K562 (cell line): ENCODE measurements at regions not wholly inside any gene's neighbourhood (a gene's known extent, or its start where the extent isn't known, plus 50 kb on each side); places are given as distances from the start of the nearest gene placed in this dataset.

Experiments
- CAMTA2 ChIP-seq: fragments of 250-450 bp; sonication (Bioruptor Pico); conservative IDR thresholded peaks from 2 replicates; pipeline ENCODE4 v1.5.1; 2022
- FOXJ3 ChIP-seq: sonication (generic); formaldehyde crosslinking; IDR thresholded peaks from 2 replicates; pipeline ENCODE4 v1.4.0; 2020; ENCODE audit warnings: mild to moderate bottlenecking, missing genetic modification reagents
- TEAD4 ChIP-seq, 2 experiments: sonication (generic) in 1 of 2; formaldehyde crosslinking in 1 of 2; IDR thresholded peaks; 2 replicates each; pipeline versions ENCODE4 v1.6.1 to v1.8.0; 2012 to 2022; ENCODE audit warnings: borderline replicate concordance in 1 of 2, inconsistent platforms in 1 of 2, low read length in 1 of 2, mild to moderate bottlenecking in 1 of 2, missing genetic modification reagents in 1 of 2
- TF ChIP-seq, protein P1 (sequence below): fragments of 450-650 bp; IDR thresholded peaks from 2 replicates; pipeline ENCODE4 v1.6.1; 2016; ENCODE audit warnings: borderline replicate concordance
- TF ChIP-seq, protein P2 (sequence below): sonication (generic); formaldehyde crosslinking; IDR thresholded peaks from 2 replicates; pipeline ENCODE4 v1.8.0; 2023; ENCODE audit warnings: mild to moderate bottlenecking, missing genetic modification reagents

DNA sequence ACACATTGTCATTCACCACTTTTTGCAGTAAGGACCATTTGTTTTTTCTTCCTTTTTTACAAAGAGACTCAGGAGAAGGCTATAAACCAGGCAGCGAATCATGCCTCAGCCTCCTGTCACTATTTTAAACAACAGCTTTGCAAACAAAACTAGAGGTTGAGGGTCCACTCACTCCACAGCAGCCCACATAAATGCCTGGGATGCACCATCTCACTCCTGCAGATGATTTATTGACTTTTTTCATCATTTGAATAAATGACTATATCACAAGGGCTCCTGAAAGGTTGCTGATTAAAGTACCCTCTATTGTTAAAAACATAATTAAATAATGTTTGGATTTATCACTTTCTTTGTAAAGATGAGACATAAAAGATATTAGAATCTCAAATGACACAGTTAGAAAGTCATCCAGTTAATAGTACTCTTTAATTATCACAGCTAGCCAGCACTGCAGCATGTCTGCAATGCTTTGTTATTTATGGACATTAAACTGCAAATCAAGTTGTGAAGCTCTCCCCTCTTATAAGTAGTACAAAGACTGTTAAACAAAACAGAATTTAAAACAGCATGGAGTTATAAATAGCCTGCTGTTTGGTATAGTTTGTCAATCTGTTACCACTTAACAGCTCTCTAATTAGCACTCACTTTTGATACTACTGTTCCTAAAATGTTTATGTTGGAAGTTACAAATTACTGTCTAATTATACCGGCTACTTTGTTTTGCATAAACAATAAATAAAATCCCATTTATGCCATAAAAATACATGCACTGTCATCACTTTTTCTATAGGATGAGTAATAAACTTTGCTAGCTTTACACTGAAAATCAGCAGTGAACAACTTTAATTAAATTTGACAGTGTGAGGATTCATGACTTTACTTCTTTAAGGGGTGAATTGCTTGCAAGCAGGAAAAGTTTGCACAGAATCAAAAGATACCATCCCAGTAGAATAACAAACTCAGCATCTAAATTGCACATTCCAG is 853.2 kb downstream of the UQCRFS1 start (continued):
- TF ChIP-seq, protein P1, sequence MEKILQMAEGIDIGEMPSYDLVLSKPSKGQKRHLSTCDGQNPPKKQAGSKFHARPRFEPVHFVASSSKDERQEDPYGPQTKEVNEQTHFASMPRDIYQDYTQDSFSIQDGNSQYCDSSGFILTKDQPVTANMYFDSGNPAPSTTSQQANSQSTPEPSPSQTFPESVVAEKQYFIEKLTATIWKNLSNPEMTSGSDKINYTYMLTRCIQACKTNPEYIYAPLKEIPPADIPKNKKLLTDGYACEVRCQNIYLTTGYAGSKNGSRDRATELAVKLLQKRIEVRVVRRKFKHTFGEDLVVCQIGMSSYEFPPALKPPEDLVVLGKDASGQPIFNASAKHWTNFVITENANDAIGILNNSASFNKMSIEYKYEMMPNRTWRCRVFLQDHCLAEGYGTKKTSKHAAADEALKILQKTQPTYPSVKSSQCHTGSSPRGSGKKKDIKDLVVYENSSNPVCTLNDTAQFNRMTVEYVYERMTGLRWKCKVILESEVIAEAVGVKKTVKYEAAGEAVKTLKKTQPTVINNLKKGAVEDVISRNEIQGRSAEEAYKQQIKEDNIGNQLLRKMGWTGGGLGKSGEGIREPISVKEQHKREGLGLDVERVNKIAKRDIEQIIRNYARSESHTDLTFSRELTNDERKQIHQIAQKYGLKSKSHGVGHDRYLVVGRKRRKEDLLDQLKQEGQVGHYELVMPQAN = no peak
- TF ChIP-seq FOXJ3 (CRISPR knock-in tag) (no peak), CAMTA2 (no peak), TEAD4 (IDR thresholded peaks at IDR 0.05; ENCODE audit: low read length) (no peak), TEAD4 (CRISPR knock-in tag; IDR thresholded peaks at IDR 0.05; ENCODE audit: borderline replicate concordance) (no peak)
- TF ChIP-seq, protein P2, sequence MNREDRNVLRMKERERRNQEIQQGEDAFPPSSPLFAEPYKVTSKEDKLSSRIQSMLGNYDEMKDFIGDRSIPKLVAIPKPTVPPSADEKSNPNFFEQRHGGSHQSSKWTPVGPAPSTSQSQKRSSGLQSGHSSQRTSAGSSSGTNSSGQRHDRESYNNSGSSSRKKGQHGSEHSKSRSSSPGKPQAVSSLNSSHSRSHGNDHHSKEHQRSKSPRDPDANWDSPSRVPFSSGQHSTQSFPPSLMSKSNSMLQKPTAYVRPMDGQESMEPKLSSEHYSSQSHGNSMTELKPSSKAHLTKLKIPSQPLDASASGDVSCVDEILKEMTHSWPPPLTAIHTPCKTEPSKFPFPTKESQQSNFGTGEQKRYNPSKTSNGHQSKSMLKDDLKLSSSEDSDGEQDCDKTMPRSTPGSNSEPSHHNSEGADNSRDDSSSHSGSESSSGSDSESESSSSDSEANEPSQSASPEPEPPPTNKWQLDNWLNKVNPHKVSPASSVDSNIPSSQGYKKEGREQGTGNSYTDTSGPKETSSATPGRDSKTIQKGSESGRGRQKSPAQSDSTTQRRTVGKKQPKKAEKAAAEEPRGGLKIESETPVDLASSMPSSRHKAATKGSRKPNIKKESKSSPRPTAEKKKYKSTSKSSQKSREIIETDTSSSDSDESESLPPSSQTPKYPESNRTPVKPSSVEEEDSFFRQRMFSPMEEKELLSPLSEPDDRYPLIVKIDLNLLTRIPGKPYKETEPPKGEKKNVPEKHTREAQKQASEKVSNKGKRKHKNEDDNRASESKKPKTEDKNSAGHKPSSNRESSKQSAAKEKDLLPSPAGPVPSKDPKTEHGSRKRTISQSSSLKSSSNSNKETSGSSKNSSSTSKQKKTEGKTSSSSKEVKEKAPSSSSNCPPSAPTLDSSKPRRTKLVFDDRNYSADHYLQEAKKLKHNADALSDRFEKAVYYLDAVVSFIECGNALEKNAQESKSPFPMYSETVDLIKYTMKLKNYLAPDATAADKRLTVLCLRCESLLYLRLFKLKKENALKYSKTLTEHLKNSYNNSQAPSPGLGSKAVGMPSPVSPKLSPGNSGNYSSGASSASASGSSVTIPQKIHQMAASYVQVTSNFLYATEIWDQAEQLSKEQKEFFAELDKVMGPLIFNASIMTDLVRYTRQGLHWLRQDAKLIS (CRISPR knock-in tag) = no peak
